Gastroesophageal sphincter (tissue), 4 donors: ENCODE measurements at regions not wholly inside any gene's neighbourhood (a gene's known extent, or its start where the extent isn't known, plus 50 kb on each side); places are given as distances from the start of the nearest gene placed in this dataset.

Experiments used
- ATAC-seq: fragments of 150-250 bp; one replicate; pipeline ENCODE4 v1.9.1; 2016; ENCODE audit warnings: mild to moderate bottlenecking, moderate library complexity
- H3K27ac ChIP-seq, 4 donors: fragments of 200-600 bp; sonication (generic) in 3 of 4; 1 replicate in 3 of 4; 2 replicates in 1 of 4; pipeline ENCODE4 v1.5.1; 2016 to 2019
- H3K27me3 ChIP-seq: fragments of 200-600 bp; sonication (generic); one replicate; pipeline ENCODE4 v1.5.1; 2019
- H3K36me3 ChIP-seq, 2 donors: fragments of 200-600 bp; sonication (generic); one replicate each; pipeline ENCODE4 v1.5.1; 2019; ENCODE audit warnings: control low read depth in 1 of 2
- H3K4me1 ChIP-seq, 3 donors: fragments of 200-600 bp; sonication (generic); 1 replicate in 2 of 3; 2 replicates in 1 of 3; pipeline ENCODE4 v1.5.1; 2016 to 2019; ENCODE audit warnings: control low read depth in 2 of 3
- H3K4me3 ChIP-seq, 2 donors: fragments of 200-600 bp; sonication (generic); one replicate each; pipeline ENCODE4 v1.5.1; 2019; ENCODE audit warnings: mild to moderate bottlenecking in 1 of 2, moderate library complexity in 1 of 2
- H3K9me3 ChIP-seq, 3 donors: fragments of 200-600 bp; sonication (generic); one replicate each; pipeline ENCODE4 v1.5.1; 2017 to 2019; ENCODE audit warnings: control low read depth in 2 of 3
- CTCF ChIP-seq, 4 experiments: fragments of 200-600 bp in 2 of 4; fragments of 450-650 bp in 2 of 4; sonication (generic) in 1 of 4; IDR thresholded peaks; one replicate each; pipeline ENCODE4 v1.5.1; 2017 to 2019; ENCODE audit warnings: antibody characterized with exemption in 4 of 4, mild to moderate bottlenecking in 2 of 4, moderate library complexity in 2 of 4
- EP300 ChIP-seq: sonication (generic); formaldehyde crosslinking; IDR thresholded peaks from one replicate; pipeline ENCODE4 v1.6.1; 2017; ENCODE audit warnings: antibody characterized with exemption, mild to moderate bottlenecking
- POLR2A ChIP-seq, 2 donors: fragments of 450-650 bp; IDR thresholded peaks; one replicate each; pipeline ENCODE4 v1.6.1; 2017; ENCODE audit warnings: antibody characterized with exemption in 2 of 2, mild to moderate bottlenecking in 2 of 2, moderate library complexity in 1 of 2
- POLR2AphosphoS5 ChIP-seq: sonication (generic); formaldehyde crosslinking; IDR thresholded peaks from one replicate; pipeline ENCODE4 v1.6.1; 2017; ENCODE audit warnings: antibody characterized with exemption
- WGBS, 2 donors: methylation state at CpG; one replicate each; pipeline ENCODE4 v1.1.5; 2018; ENCODE audit warnings: low coverage in 1 of 2; 5-methylcytosine and 5-hydroxymethylcytosine counted together

- H3K36me3 ChIP-seq = no peaks in the 10 kb centered on the region
- no peak overlapping the region for H3K4me3 ChIP-seq
- H3K27me3 ChIP-seq = peaks cover 6% of the 10 kb centered on the region
- no peaks in the 10 kb centered on the region for H3K4me1 ChIP-seq
- H3K27ac ChIP-seq = no peak overlapping the region
- H3K9me3 ChIP-seq = peaks cover 0 to 6% (median 0%) of the 10 kb centered on the region in 3 donors
- no peak for ATAC-seq
- TF ChIP-seq EP300 (no peak), CTCF (IDR thresholded peaks at IDR 0.05) (no peak), POLR2A (IDR thresholded peaks at IDR 0.05) (no peak), POLR2AphosphoS5 (no peak)
- WGBS, 2 donors = 78 to 85% methylated on average over 8 to 9 of the region's 20 CpGs
These were observed 1031.1 kb downstream of the TBC1D22A start for GRCh38 chr22:47793304-47794101.

- H3K4me3 ChIP-seq = no peak overlapping the region
- no peak for TF ChIP-seq POLR2AphosphoS5
- no peak for TF ChIP-seq EP300
- TF ChIP-seq POLR2A (IDR thresholded peaks at IDR 0.05) = no peak
- no peak for TF ChIP-seq CTCF (IDR thresholded peaks at IDR 0.05)
- ATAC-seq = no peak
- 35 to 54% methylated on average over 3 of the region's 3 CpGs for WGBS, 2 donors
- no peaks in the 10 kb centered on the region for H3K4me1 ChIP-seq
- peaks cover 0 to 27% (median 1%) of the 10 kb centered on the region in 3 donors for H3K9me3 ChIP-seq
- no peaks in the 10 kb centered on the region for H3K36me3 ChIP-seq
- H3K27ac ChIP-seq = no peak overlapping the region
- H3K27me3 ChIP-seq = peaks cover 43% of the 10 kb centered on the region
These were observed 1026.7 kb downstream of the TBC1D22A start for GRCh38 chr22:47789171-47789570.

- no peak overlapping the region for H3K4me3 ChIP-seq
- H3K9me3 ChIP-seq = peaks cover 0 to 28% (median 1%) of the 10 kb centered on the region in 3 donors
- TF ChIP-seq CTCF (IDR thresholded peaks at IDR 0.05) (no peak), POLR2A (IDR thresholded peaks at IDR 0.05) (no peak)
- H3K4me1 ChIP-seq = no peaks in the 10 kb centered on the region
- no peak for ATAC-seq
- no peak overlapping the region for H3K27ac ChIP-seq
- WGBS, 2 donors = 72 to 84% methylated on average over 6 to 10 of the region's 11 CpGs
- peaks cover 50% of the 10 kb centered on the region for H3K27me3 ChIP-seq
- H3K36me3 ChIP-seq = no peaks in the 10 kb centered on the region
These were observed 1026.0 kb downstream of the TBC1D22A start for GRCh38 chr22:47788461-47788860.

GRCh38 chr22:47787501-47788227 is 1025.2 kb downstream of the TBC1D22A start:
- H3K27ac ChIP-seq = no peak overlapping the region
- no peaks in the 10 kb centered on the region for H3K36me3 ChIP-seq
- H3K4me1 ChIP-seq = no peaks in the 10 kb centered on the region
- 70 to 72% methylated on average over 5 to 6 of the region's 10 CpGs for WGBS, 2 donors
- H3K4me3 ChIP-seq = no peak overlapping the region
- ATAC-seq = no peak
- peaks cover 0 to 28% (median 1%) of the 10 kb centered on the region in 3 donors for H3K9me3 ChIP-seq
- peaks cover 56% of the 10 kb centered on the region for H3K27me3 ChIP-seq
- TF ChIP-seq POLR2AphosphoS5 (no peak), POLR2A (IDR thresholded peaks at IDR 0.05) (no peak), EP300 (no peak), CTCF (IDR thresholded peaks at IDR 0.05) (no peak)
